Neural cell (in vitro differentiated cells): ENCODE measurements at regions not wholly inside any gene's neighbourhood (a gene's known extent, or its start where the extent isn't known, plus 50 kb on each side); places are given as distances from the start of the nearest gene placed in this dataset.
"Not testable (repeated sequence)": the region's sequence is repeated elsewhere in the genome, so short reads cannot be mapped to it uniquely, and the experiment has no call there.

ENCODE experiments used
- H2AFZ ChIP-seq: fragments of 200-600, 300-800 bp; sonication (generic), shearing (Covaris generic); 2 replicates; pipeline ENCODE4 v1.6.0; 2014; ENCODE audit warnings: low read depth, mild to moderate bottlenecking, antibody characterized with exemption, low read length, moderate library complexity
- H3F3A ChIP-seq: fragments of 200-600 bp; shearing (Covaris generic); 2 replicates; pipeline ENCODE4 v1.6.1; 2016; ENCODE audit warnings: mild to moderate bottlenecking, moderate library complexity, mixed read lengths, antibody characterized with exemption, low read length; ENCODE audit not compliant: insufficient read depth, poor library complexity, severe bottlenecking
- H3K27ac ChIP-seq: fragments of 200-600, 300-800 bp; sonication (generic), shearing (Covaris generic); 2 replicates; pipeline ENCODE4 v1.5.1; 2014; ENCODE audit warnings: mild to moderate bottlenecking, low read length, moderate library complexity
- H3K27me3 ChIP-seq: fragments of 300-800, 200-600 bp; sonication (generic), shearing (Covaris generic); 2 replicates; pipeline ENCODE4 v1.6.0; 2014; ENCODE audit warnings: mild to moderate bottlenecking, low read depth, low read length, moderate library complexity; ENCODE audit not compliant: insufficient read depth
- H3K36me3 ChIP-seq: fragments of 300-800, 200-600 bp; sonication (generic), shearing (Covaris generic); 2 replicates; pipeline ENCODE4 v1.5.1; 2014; ENCODE audit warnings: mild to moderate bottlenecking, antibody characterized with exemption, low read length, moderate library complexity; ENCODE audit not compliant: insufficient read depth
- H3K4me2 ChIP-seq: fragments of 300-800, 200-600 bp; sonication (generic), shearing (Covaris generic); 2 replicates; pipeline ENCODE4 v1.6.0; 2014; ENCODE audit warnings: mild to moderate bottlenecking, low read length
- H3K4me3 ChIP-seq: fragments of 300-800, 200-600 bp; sonication (generic), shearing (Covaris generic); 2 replicates; pipeline ENCODE4 v1.5.1; 2014; ENCODE audit warnings: mild to moderate bottlenecking, low read length, moderate library complexity
- H3K79me2 ChIP-seq: fragments of 200-600 bp; shearing (Covaris generic); replicated peaks from 2 replicates; pipeline ENCODE4 v1.6.0; 2014; ENCODE audit warnings: mild to moderate bottlenecking, low read length, moderate library complexity; ENCODE audit not compliant: insufficient read depth
- H3K9ac ChIP-seq: fragments of 300-800, 200-600 bp; sonication (generic), shearing (Covaris generic); 2 replicates; pipeline ENCODE4 v1.6.1; 2016; ENCODE audit warnings: mild to moderate bottlenecking, low read length, mixed read lengths
- H3K9me2 ChIP-seq: fragments of 200-600 bp; shearing (Covaris generic); 2 replicates; pipeline ENCODE4 v1.6.1; 2016; ENCODE audit warnings: mild to moderate bottlenecking, low read length, mixed read lengths; ENCODE audit not compliant: insufficient read depth
- H3K9me3 ChIP-seq: fragments of 200-600, 300-800 bp; sonication (generic), shearing (Covaris generic); 2 replicates; pipeline ENCODE4 v1.6.1; 2016; ENCODE audit warnings: mild to moderate bottlenecking, mixed run types, low read length, moderate library complexity, mixed read lengths
- H4K20me1 ChIP-seq: fragments of 200-600 bp; shearing (Covaris generic); 2 replicates; pipeline ENCODE4 v1.6.1; 2016; ENCODE audit warnings: mild to moderate bottlenecking, mixed run types; ENCODE audit not compliant: insufficient read depth

GRCh38 chr9:42513535-42513934 lies 330.1 kb downstream of the SPATA31A6 start:
- H3F3A ChIP-seq, H3K79me2 ChIP-seq, H3K27me3 ChIP-seq, H3K9ac ChIP-seq, H2AFZ ChIP-seq, H3K9me3 ChIP-seq, H3K4me2 ChIP-seq, H3K27ac ChIP-seq, H4K20me1 ChIP-seq, H3K4me3 ChIP-seq, H3K36me3 ChIP-seq, H3K9me2 ChIP-seq: not testable (repeated sequence)

GRCh38 chr9:42534325-42534983 lies 351.0 kb downstream of the SPATA31A6 start:
- H2AFZ ChIP-seq, H3K9me2 ChIP-seq, H3F3A ChIP-seq, H3K79me2 ChIP-seq, H3K36me3 ChIP-seq, H3K9ac ChIP-seq, H3K27ac ChIP-seq, H3K4me3 ChIP-seq, H3K9me3 ChIP-seq, H3K27me3 ChIP-seq, H3K4me2 ChIP-seq, H4K20me1 ChIP-seq: not testable (repeated sequence)

- H3K4me2 ChIP-seq, H4K20me1 ChIP-seq, H3K36me3 ChIP-seq, H3K9ac ChIP-seq, H2AFZ ChIP-seq, H3K27ac ChIP-seq, H3F3A ChIP-seq, H3K9me3 ChIP-seq, H3K4me3 ChIP-seq, H3K79me2 ChIP-seq, H3K27me3 ChIP-seq, H3K9me2 ChIP-seq: not testable (repeated sequence)
Observed at GRCh38 chr9:42534984-42535325, 351.5 kb downstream of the SPATA31A6 start.

GRCh38 chr9:42550789-42551357 lies 367.4 kb downstream of the SPATA31A6 start:
- H2AFZ ChIP-seq, H3K27ac ChIP-seq, H3K9me3 ChIP-seq, H3F3A ChIP-seq, H3K9ac ChIP-seq, H3K4me3 ChIP-seq, H4K20me1 ChIP-seq, H3K9me2 ChIP-seq, H3K4me2 ChIP-seq, H3K79me2 ChIP-seq, H3K36me3 ChIP-seq, H3K27me3 ChIP-seq: not testable (repeated sequence)

GRCh38 chr9:42568530-42568929 lies 385.1 kb downstream of the SPATA31A6 start:
- H3K27me3 ChIP-seq, H3K4me3 ChIP-seq: not testable (repeated sequence)

GRCh38 chr9:42568942-42569556 lies 385.6 kb downstream of the SPATA31A6 start:
- H3K4me3 ChIP-seq, H3F3A ChIP-seq, H3K9me2 ChIP-seq, H3K9me3 ChIP-seq, H3K36me3 ChIP-seq, H2AFZ ChIP-seq, H3K79me2 ChIP-seq, H3K27me3 ChIP-seq, H4K20me1 ChIP-seq, H3K4me2 ChIP-seq, H3K27ac ChIP-seq, H3K9ac ChIP-seq: not testable (repeated sequence)

More at GRCh38 chr9:42568530-42568929, 385.1 kb downstream of the SPATA31A6 start:
- not testable (repeated sequence) for H3K36me3 ChIP-seq, H4K20me1 ChIP-seq, H2AFZ ChIP-seq, H3K9me3 ChIP-seq, H3K4me2 ChIP-seq, H3K9ac ChIP-seq, H3K9me2 ChIP-seq, H3F3A ChIP-seq, H3K79me2 ChIP-seq, H3K27ac ChIP-seq

GRCh38 chr9:42577851-42578250 lies 394.4 kb downstream of the SPATA31A6 start:
- not testable (repeated sequence) for H3K9me3 ChIP-seq, H4K20me1 ChIP-seq, H3K27ac ChIP-seq, H3K4me3 ChIP-seq, H2AFZ ChIP-seq, H3K79me2 ChIP-seq, H3K27me3 ChIP-seq, H3K36me3 ChIP-seq, H3K4me2 ChIP-seq, H3F3A ChIP-seq, H3K9ac ChIP-seq, H3K9me2 ChIP-seq
